GM23338 (cell line): ENCODE measurements at regions not wholly inside any gene's neighbourhood (a gene's known extent, or its start where the extent isn't known, plus 50 kb on each side); places are given as distances from the start of the nearest gene placed in this dataset.

Experiments
- ATAC-seq: fragments of 200-7000 bp; cut with Tn5 transposase; 3 replicates; pipeline ENCODE4 v1.9.1; 2020
- DNase-seq: peaks from one replicate; pipeline ENCODE4 v3.0.0-alpha.2; 2015; ENCODE audit warnings: low spot score
- H2AFZ ChIP-seq: fragments of 200-600 bp; sonication (generic); 2 replicates; pipeline ENCODE4 v1.8.0; 2016; ENCODE audit warnings: antibody characterized with exemption, mild to moderate bottlenecking, moderate library complexity
- H3F3A ChIP-seq: fragments of 200-600 bp; sonication (generic); replicated peaks from 2 replicates; pipeline ENCODE4 v1.8.0; 2017; ENCODE audit warnings: antibody characterized with exemption, mixed run types, low read depth
- H3K27ac ChIP-seq: fragments of 200-600 bp; sonication (generic); 2 replicates; pipeline ENCODE4 v1.6.1; 2016; ENCODE audit warnings: low read depth
- H3K27me3 ChIP-seq: fragments of 200-600 bp; sonication (generic); 2 replicates; pipeline ENCODE4 v1.8.0; 2016; ENCODE audit warnings: mild to moderate bottlenecking, mixed run types, moderate library complexity; ENCODE audit not compliant: insufficient read depth
- H3K36me3 ChIP-seq: fragments of 200-600 bp; sonication (generic); 2 replicates; pipeline ENCODE4 v1.8.0; 2016; ENCODE audit warnings: mild to moderate bottlenecking; ENCODE audit not compliant: insufficient read depth
- H3K4me1 ChIP-seq: fragments of 200-600 bp; sonication (generic); 2 replicates; pipeline ENCODE4 v1.8.0; 2016; ENCODE audit warnings: mild to moderate bottlenecking, moderate library complexity; ENCODE audit not compliant: insufficient read depth
- H3K4me2 ChIP-seq: fragments of 200-600 bp; sonication (generic); 2 replicates; pipeline ENCODE4 v1.7.1; 2017; ENCODE audit warnings: mixed run types
- H3K4me3 ChIP-seq: fragments of 200-600 bp; sonication (generic); 2 replicates; pipeline ENCODE4 v1.6.1; 2016; ENCODE audit warnings: mixed run types
- H3K79me2 ChIP-seq: fragments of 200-600 bp; sonication (generic); replicated peaks from 2 replicates; pipeline ENCODE4 v1.8.0; 2017; ENCODE audit warnings: mild to moderate bottlenecking; ENCODE audit not compliant: insufficient read depth
- H3K9me2 ChIP-seq: fragments of 200-600 bp; sonication (generic); 2 replicates; pipeline ENCODE4 v1.8.0; 2017; ENCODE audit not compliant: insufficient read depth
- H4K20me1 ChIP-seq: fragments of 200-600 bp; sonication (generic); replicated peaks from 2 replicates; pipeline ENCODE4 v1.8.0; 2017; ENCODE audit warnings: mild to moderate bottlenecking; ENCODE audit not compliant: insufficient read depth
- H3K27ac Mint-ChIP-seq: 2 replicates; pipeline ENCODE4 v1.8.0; 2020; ENCODE audit warnings: inconsistent platforms, mild to moderate bottlenecking, moderate library complexity, mixed read lengths
- H3K27me3 Mint-ChIP-seq: 3 replicates; pipeline ENCODE4 v1.8.0; 2022; ENCODE audit warnings: low read depth, mild to moderate bottlenecking, moderate library complexity, mixed read lengths, inconsistent platforms; ENCODE audit not compliant: insufficient read depth, poor library complexity
- H3K36me3 Mint-ChIP-seq: 3 replicates; pipeline ENCODE4 v1.8.0; 2021; ENCODE audit warnings: low read depth, mild to moderate bottlenecking, inconsistent platforms, moderate library complexity, mixed read lengths
- H3K4me1 Mint-ChIP-seq: 3 replicates; pipeline ENCODE4 v1.8.0; 2020; ENCODE audit warnings: mild to moderate bottlenecking, inconsistent platforms, mixed read lengths
- H3K4me3 Mint-ChIP-seq: 3 replicates; pipeline ENCODE4 v1.8.0; 2021; ENCODE audit warnings: moderate library complexity, mild to moderate bottlenecking, inconsistent platforms, mixed read lengths
- H3K9me3 Mint-ChIP-seq: 3 replicates; pipeline ENCODE4 v1.8.0; 2020; ENCODE audit warnings: moderate library complexity, mild to moderate bottlenecking, inconsistent platforms, mixed read lengths
- EZH2 ChIP-seq: fragments of 200-600 bp; sonication (generic); IDR thresholded peaks from one replicate; pipeline ENCODE4 v1.8.0; 2017; ENCODE audit warnings: antibody characterized with exemption, mild to moderate bottlenecking, low read depth; ENCODE audit not compliant: unreplicated experiment
- JUNB ChIP-seq: IDR thresholded peaks from one replicate; pipeline ENCODE4 v1.6.1; 2016; ENCODE audit warnings: antibody characterized with exemption; ENCODE audit not compliant: unreplicated experiment
- NANOG ChIP-seq: IDR thresholded peaks from 2 replicates; pipeline ENCODE4 v1.6.1; 2016; ENCODE audit warnings: antibody characterized with exemption, borderline replicate concordance
- POLR2AphosphoS5 ChIP-seq: IDR thresholded peaks from 2 replicates; pipeline ENCODE4 v1.6.1; 2016; ENCODE audit warnings: antibody characterized with exemption, low read depth
- STAT1 ChIP-seq: IDR thresholded peaks from one replicate; pipeline ENCODE4 v1.6.1; 2016; ENCODE audit warnings: antibody characterized with exemption; ENCODE audit not compliant: unreplicated experiment
- ZNF114 ChIP-seq: fragments of 250-450 bp; sonication (Bioruptor Pico); IDR thresholded peaks from 2 replicates; pipeline ENCODE4 v1.5.0; 2020; ENCODE audit warnings: mild to moderate bottlenecking, moderate library complexity
- ZNF331 ChIP-seq: fragments of 250-450 bp; sonication (Bioruptor Pico); IDR thresholded peaks from 2 replicates; pipeline ENCODE4 v1.5.0; 2020; ENCODE audit warnings: low read depth, mild to moderate bottlenecking, moderate library complexity
- TF ChIP-seq, protein P1 (sequence below): IDR thresholded peaks from 2 replicates; pipeline ENCODE4 v1.6.1; 2016; ENCODE audit warnings: antibody characterized with exemption

DNA sequence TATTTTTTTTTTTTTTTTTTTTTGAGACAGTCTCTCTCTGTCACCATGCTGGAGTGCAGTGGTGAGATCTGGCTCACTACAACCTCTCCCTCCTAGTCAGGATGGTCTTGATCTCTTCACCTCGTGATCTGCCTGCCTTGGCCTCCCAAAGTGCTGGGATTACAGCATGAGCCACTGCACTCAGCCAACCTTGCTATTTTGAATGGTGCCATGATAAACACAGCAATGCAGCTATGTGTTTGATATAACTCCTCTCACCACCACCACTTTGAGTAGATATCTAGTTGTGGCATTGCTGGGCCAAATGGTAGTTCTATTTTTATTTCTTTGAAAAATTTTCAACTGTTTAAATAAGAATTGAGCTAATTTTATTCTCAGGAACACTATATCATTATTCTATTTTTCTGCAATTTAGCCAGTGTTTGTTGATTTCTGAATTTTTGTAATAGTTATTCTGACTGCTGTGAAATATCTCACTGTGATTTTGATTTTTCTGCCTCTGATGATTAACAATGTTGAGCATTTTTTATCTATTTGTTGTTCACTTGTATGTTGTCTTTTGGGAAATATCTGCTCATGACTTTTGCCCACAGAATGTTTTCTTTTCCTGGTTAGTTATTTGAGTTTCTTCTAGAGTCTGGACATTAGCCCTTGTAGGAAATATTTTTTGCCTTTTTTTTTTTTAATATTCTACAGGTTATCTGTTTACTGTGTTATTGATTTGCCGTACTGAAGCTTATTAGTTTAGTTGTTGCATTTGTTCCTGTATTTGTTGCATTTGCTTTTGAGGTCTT lies 257.5 kb upstream of the RBMY1B start:
- DNase-seq (no peak), ATAC-seq (no peak)
- H3K4me3 Mint-ChIP-seq, result no peak overlapping the region
- H3K4me3 ChIP-seq, result no peak overlapping the region
- H3K79me2 ChIP-seq, result no peaks in the 10 kb centered on the region
- TF ChIP-seq STAT1, result no peak
- TF ChIP-seq JUNB, result no peak
- TF ChIP-seq, protein P1, sequence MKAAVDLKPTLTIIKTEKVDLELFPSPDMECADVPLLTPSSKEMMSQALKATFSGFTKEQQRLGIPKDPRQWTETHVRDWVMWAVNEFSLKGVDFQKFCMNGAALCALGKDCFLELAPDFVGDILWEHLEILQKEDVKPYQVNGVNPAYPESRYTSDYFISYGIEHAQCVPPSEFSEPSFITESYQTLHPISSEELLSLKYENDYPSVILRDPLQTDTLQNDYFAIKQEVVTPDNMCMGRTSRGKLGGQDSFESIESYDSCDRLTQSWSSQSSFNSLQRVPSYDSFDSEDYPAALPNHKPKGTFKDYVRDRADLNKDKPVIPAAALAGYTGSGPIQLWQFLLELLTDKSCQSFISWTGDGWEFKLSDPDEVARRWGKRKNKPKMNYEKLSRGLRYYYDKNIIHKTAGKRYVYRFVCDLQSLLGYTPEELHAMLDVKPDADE, result no peak
- H3K27me3 Mint-ChIP-seq, result no peaks in the 10 kb centered on the region
- no peaks in the 10 kb centered on the region for H3F3A ChIP-seq
- H3K9me3 Mint-ChIP-seq, result peaks cover 57% of the 10 kb centered on the region
- H3K36me3 ChIP-seq, result no peaks in the 10 kb centered on the region
- H3K4me1 ChIP-seq, result no peaks in the 10 kb centered on the region
- H3K36me3 Mint-ChIP-seq, result no peaks in the 10 kb centered on the region
- H3K27me3 ChIP-seq, result no peaks in the 10 kb centered on the region
- no peak overlapping the region for H2AFZ ChIP-seq
- no peak overlapping the region for H3K27ac ChIP-seq
- H3K4me2 ChIP-seq, result no peak overlapping the region
- no peaks in the 10 kb centered on the region for H3K4me1 Mint-ChIP-seq
- no peak overlapping the region for H3K27ac Mint-ChIP-seq
- no peaks in the 10 kb centered on the region for H4K20me1 ChIP-seq
- no peaks in the 10 kb centered on the region for H3K9me2 ChIP-seq

DNA sequence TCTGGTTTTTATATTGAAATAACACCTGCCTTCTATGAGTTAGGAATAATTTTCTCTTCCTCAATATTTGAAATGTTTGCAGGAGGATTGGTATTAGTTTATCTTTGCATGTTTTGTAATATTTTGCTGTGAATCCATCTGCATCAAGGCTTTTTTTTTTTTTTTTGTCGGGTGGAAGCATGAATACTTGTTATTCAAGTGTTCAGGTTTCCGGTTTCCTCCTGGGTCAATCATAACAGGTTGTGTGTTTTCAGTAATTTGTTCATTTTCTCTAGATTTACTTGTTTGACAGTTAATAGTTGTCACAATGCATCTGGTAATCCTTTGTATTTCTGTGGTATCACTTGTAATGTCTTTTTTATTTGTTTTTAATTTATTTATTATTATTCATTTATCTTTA lies 256.7 kb upstream of the RBMY1B start:
- Mint-ChIP-seq H3K27me3 (no peaks in the 10 kb centered on the region), H3K9me3 (peaks cover 49% of the 10 kb centered on the region), H3K4me1 (no peaks in the 10 kb centered on the region), H3K27ac (no peak overlapping the region), H3K4me3 (no peak overlapping the region), H3K36me3 (no peaks in the 10 kb centered on the region)
- Histone ChIP-seq H4K20me1 (no peaks in the 10 kb centered on the region), H3K79me2 (no peaks in the 10 kb centered on the region), H3F3A (no peaks in the 10 kb centered on the region), H3K4me2 (no peak overlapping the region), H3K27ac (no peak overlapping the region), H3K9me2 (no peaks in the 10 kb centered on the region), H3K4me1 (no peaks in the 10 kb centered on the region), H3K27me3 (no peaks in the 10 kb centered on the region), H2AFZ (no peak overlapping the region), H3K4me3 (no peak overlapping the region), H3K36me3 (no peaks in the 10 kb centered on the region)
- no peak for ATAC-seq
- TF ChIP-seq NANOG (no peak), POLR2AphosphoS5 (no peak), ZNF331 (no peak), ZNF114 (no peak)
- DNase-seq, result no peak

DNA sequence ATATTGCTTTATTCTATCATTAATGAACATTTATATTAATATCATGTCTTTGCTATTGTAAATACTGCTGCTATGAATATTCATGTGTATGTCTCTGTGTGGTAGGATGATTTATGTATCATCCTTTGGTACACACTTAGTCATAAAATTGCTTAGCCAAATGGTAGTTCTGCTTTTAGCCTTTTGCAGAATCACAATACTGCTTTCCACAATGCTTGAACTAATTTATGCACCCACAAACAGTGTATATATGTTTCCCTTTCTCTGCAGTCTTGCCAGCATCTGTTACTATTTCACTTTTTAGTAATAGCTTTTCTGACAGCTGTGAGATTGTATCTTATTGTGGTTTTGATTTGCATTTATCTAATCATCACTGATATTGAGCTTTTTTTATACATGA lies 254.3 kb upstream of the RBMY1B start:
- Histone ChIP-seq H4K20me1 (no peaks in the 10 kb centered on the region), H3F3A (no peaks in the 10 kb centered on the region), H3K4me2 (no peak overlapping the region), H2AFZ (no peak overlapping the region), H3K27me3 (no peaks in the 10 kb centered on the region), H3K36me3 (no peaks in the 10 kb centered on the region), H3K27ac (no peak overlapping the region), H3K9me2 (no peaks in the 10 kb centered on the region), H3K79me2 (no peaks in the 10 kb centered on the region), H3K4me1 (no peaks in the 10 kb centered on the region), H3K4me3 (no peak overlapping the region)
- Mint-ChIP-seq H3K27ac (no peak overlapping the region), H3K36me3 (peaks cover 3% of the 10 kb centered on the region; the same call in 1 of the 3 replicates), H3K27me3 (no peaks in the 10 kb centered on the region), H3K9me3 (peaks cover 44% of the 10 kb centered on the region), H3K4me1 (no peaks in the 10 kb centered on the region), H3K4me3 (no peak overlapping the region)
- ATAC-seq (no peak), DNase-seq (no peak)
- TF ChIP-seq EZH2 (no peak), STAT1 (no peak), ZNF331 (no peak)
